ENCODE measurements at regions not wholly inside any gene's neighbourhood (a gene's known extent, or its start where the extent isn't known, plus 50 kb on each side); places are given as distances from the start of the nearest gene placed in this dataset.

DNA sequence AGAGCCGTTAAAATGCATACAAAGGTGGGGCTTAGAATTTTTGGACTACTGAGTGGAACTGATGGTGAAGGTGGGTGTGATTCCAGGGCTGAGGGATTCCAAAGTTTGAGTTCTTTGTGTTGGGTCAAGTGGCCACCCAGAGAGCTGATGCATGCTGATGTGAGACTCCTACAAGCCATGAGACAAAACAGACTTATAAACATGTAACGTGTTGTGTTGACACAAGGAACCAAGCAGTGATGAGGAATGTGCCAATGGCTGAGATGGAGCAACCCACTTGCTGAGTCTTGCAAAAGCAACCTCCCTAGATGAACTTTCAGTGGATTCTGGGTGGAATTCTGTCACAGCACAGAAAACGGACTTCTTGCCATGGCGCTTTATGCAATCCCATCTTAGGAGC, 289.0 kb downstream of the TLE3 start:
- TF ChIP-seq, protein P1, sequence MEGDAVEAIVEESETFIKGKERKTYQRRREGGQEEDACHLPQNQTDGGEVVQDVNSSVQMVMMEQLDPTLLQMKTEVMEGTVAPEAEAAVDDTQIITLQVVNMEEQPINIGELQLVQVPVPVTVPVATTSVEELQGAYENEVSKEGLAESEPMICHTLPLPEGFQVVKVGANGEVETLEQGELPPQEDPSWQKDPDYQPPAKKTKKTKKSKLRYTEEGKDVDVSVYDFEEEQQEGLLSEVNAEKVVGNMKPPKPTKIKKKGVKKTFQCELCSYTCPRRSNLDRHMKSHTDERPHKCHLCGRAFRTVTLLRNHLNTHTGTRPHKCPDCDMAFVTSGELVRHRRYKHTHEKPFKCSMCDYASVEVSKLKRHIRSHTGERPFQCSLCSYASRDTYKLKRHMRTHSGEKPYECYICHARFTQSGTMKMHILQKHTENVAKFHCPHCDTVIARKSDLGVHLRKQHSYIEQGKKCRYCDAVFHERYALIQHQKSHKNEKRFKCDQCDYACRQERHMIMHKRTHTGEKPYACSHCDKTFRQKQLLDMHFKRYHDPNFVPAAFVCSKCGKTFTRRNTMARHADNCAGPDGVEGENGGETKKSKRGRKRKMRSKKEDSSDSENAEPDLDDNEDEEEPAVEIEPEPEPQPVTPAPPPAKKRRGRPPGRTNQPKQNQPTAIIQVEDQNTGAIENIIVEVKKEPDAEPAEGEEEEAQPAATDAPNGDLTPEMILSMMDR (IDR thresholded peaks at IDR 0.05), result no peak
- TF ChIP-seq EP300 (IDR thresholded peaks at IDR 0.05) (no peak), POLR2A (IDR thresholded peaks at IDR 0.05) (no peak), POLR2AphosphoS5 (IDR thresholded peaks at IDR 0.05) (peak; percentile 87)

Data from gastroesophageal sphincter (tissue), 3 donors.